Progenitor cell of endocrine pancreas (in vitro differentiated cells): ENCODE measurements at regions not wholly inside any gene's neighbourhood (a gene's known extent, or its start where the extent isn't known, plus 50 kb on each side); places are given as distances from the start of the nearest gene placed in this dataset.
"Not testable (repeated sequence)": the region's sequence is repeated elsewhere in the genome, so short reads cannot be mapped to it uniquely, and the experiment has no call there.

Source experiments
- DNase-seq: peaks from one replicate; pipeline ENCODE4 v3.0.0; 2021; ENCODE audit warnings: low spot score; ENCODE audit not compliant: unreplicated experiment
- H3K27ac Mint-ChIP-seq: 2 replicates; pipeline ENCODE4 v1.8.0; 2021; ENCODE audit warnings: mild to moderate bottlenecking, moderate library complexity, mixed read lengths
- H3K27me3 Mint-ChIP-seq: 2 replicates; pipeline ENCODE4 v1.8.0; 2021; ENCODE audit warnings: mixed read lengths
- H3K36me3 Mint-ChIP-seq: 2 replicates; pipeline ENCODE4 v1.8.0; 2022; ENCODE audit warnings: mixed read lengths; ENCODE audit not compliant: insufficient read depth
- H3K4me1 Mint-ChIP-seq: 2 replicates; pipeline ENCODE4 v1.8.0; 2021; ENCODE audit warnings: low read depth, mixed read lengths
- H3K4me3 Mint-ChIP-seq: 2 replicates; pipeline ENCODE4 v1.8.0; 2021; ENCODE audit warnings: low read depth, mild to moderate bottlenecking, moderate library complexity, mixed read lengths
- H3K9me3 Mint-ChIP-seq: 2 replicates; pipeline ENCODE4 v1.8.0; 2021; ENCODE audit warnings: low read depth, mixed read lengths
- TF ChIP-seq, protein P1 (sequence below): fragments of 200-600 bp; sonication (generic); IDR thresholded peaks from one replicate; pipeline ENCODE4 v1.5.0; 2021; ENCODE audit warnings: antibody characterized with exemption, mild to moderate bottlenecking; ENCODE audit not compliant: unreplicated experiment

DNA sequence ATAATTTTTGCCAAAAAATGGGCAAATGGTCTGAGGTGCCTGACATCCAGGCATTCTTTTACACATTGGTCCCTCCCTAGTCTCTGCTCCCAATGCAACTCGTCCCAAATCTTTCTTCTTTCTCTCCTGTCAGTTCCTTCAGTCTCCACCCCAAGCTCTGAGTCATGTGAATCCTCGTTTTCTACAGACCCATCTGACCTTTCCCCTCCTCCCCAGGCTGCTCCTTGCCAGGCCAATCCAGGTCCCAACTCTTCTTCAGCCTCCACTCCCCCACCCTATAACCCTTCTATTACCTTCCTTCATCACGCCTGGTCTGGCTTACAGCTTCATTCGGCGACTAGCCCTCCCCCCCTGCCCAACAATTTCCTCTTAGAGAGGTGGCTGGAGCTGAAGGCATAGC is 55.3 kb downstream of the BBS10 start:
- H3K4me1 Mint-ChIP-seq, H3K27me3 Mint-ChIP-seq, H3K4me3 Mint-ChIP-seq, H3K27ac Mint-ChIP-seq, H3K36me3 Mint-ChIP-seq, DNase-seq, H3K9me3 Mint-ChIP-seq: not testable (repeated sequence)

DNA sequence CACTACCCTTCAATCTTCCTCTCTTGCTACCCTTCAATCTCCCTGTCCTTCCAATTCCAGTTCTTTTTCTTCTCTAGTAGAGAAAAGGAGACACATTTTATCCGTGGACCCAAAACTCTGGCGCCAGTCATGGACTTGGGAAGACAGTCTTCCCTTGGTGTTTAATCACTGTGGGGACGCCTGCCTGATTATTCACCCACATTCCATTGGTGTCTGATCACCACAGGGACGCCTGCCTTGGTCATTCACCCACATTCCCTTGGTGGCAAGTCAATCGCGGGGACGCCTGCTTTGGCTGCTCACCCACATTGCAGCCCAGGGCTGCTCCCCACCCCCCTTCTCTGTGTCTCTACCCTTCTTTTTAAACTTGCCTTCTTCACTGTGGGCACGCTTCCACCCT is 55.9 kb downstream of the BBS10 start:
- H3K27ac Mint-ChIP-seq, H3K4me1 Mint-ChIP-seq, H3K36me3 Mint-ChIP-seq, H3K27me3 Mint-ChIP-seq, H3K9me3 Mint-ChIP-seq, DNase-seq, H3K4me3 Mint-ChIP-seq: not testable (repeated sequence)

DNA sequence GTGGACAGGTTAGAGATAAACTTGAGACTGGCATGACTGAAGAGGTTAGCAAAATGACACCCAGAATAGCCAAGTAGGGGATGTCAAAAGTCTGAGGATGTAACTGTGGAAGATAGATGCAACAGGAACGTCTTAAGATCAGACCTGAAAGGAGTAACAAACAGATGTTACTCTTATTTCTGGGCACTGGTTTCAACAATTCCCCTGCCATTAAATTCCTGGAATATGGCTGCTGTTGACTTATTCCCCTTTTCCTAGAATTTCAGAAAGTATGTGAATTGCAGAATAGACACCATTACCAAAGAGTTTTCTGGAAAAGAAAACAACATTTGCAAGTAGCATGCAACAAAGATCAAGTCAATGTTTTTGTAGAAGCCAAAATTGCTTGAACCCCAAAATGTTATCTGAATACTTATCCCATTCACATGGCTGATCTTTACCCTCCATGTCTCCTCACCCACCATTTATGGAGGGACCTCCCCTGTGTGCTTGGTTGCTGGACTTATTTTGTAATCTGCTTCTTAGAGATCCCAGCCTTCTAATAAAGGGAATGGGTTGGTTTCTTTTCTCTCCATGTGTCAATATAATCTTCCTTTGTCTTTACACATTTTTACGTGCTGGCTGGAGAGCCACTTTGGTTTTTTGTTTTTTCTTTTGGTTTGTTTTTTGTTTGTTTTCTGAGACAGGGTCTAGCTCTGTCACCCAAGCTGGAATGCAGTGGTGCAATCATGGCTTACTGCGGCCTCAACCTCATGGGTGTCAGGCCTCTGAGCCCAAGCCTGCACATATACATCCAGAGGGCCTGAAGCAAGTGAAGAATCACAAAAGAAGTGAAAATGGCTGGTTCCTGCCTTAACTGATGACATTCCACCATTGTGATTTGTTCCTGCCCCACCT is 57.0 kb downstream of the BBS10 start:
- H3K4me3 Mint-ChIP-seq: no peak overlapping the region
- no peaks in the 10 kb centered on the region for H3K27me3 Mint-ChIP-seq
- no peak overlapping the region for H3K27ac Mint-ChIP-seq
- H3K4me1 Mint-ChIP-seq: no peaks in the 10 kb centered on the region
- TF ChIP-seq, protein P1, sequence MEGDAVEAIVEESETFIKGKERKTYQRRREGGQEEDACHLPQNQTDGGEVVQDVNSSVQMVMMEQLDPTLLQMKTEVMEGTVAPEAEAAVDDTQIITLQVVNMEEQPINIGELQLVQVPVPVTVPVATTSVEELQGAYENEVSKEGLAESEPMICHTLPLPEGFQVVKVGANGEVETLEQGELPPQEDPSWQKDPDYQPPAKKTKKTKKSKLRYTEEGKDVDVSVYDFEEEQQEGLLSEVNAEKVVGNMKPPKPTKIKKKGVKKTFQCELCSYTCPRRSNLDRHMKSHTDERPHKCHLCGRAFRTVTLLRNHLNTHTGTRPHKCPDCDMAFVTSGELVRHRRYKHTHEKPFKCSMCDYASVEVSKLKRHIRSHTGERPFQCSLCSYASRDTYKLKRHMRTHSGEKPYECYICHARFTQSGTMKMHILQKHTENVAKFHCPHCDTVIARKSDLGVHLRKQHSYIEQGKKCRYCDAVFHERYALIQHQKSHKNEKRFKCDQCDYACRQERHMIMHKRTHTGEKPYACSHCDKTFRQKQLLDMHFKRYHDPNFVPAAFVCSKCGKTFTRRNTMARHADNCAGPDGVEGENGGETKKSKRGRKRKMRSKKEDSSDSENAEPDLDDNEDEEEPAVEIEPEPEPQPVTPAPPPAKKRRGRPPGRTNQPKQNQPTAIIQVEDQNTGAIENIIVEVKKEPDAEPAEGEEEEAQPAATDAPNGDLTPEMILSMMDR: no peak
- DNase-seq: no peak
- peaks cover 7% of the 10 kb centered on the region for H3K9me3 Mint-ChIP-seq
- no peaks in the 10 kb centered on the region for H3K36me3 Mint-ChIP-seq

DNA sequence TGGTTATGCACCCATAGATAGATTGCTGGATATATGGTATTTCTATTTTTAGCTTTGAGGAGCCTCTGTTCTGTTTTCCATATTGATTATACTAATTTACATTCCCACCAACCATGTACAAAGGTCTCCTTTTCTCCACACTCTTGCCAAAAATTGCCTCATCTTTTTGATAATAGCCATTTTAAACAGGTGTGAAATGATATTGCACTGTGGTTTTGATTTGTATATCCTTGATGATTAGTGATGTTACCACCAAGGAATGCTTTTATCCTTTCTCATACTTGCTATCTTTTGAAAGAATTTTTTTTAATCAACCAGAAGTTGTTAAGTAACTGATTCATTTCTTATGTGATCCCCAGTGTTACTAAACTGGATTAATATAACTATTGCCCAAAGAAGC is 60.0 kb downstream of the BBS10 start:
- Mint-ChIP-seq H3K27me3 (no peaks in the 10 kb centered on the region), H3K9me3 (peaks cover 4% of the 10 kb centered on the region), H3K27ac (no peak overlapping the region), H3K4me3 (no peak overlapping the region), H3K36me3 (no peaks in the 10 kb centered on the region), H3K4me1 (peaks cover 5% of the 10 kb centered on the region)
- no peak for DNase-seq
- TF ChIP-seq, protein P1: no peak

DNA sequence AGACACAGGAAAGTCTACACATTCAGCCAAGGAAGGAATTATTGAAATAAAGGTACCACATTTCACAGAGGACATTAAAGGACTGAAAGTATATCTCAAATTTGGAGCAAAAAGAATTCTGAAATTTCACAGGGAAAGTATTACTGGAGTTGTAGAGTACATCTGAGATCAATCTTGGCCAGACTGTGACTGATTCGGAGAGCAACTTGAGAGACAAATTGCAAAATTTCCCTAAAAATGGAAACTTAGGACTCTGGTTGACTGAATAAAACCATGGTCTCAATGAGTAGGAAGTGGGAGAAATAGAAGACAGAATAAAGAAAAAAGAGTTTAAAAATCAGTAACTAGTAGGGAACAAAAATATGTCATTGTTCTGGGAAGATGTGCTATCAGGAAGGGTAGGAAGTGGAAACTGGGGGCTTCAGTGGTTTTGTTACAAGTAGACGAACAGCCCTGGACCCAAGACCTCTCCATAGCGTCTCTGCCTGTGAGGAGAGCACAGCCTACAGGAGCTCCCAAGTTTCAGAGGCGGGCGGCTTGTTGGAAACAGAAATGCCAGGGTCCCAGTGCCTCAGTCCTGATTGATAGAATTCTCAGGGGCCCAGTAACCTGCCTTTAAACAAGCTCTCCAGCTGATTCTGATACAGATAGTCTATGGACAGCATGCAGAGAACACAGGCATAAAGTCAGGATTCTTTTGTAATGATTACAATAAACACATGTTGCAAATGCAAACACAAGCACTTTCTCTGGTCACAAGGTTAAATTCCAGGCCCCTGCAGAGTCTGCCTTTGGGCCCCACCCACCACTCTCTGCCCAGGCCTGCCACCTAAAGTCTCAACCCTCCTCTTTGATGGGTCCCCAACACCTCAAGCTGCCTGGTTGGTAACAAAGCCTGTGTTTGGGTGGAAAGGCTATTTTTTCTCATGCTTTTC is 63.1 kb downstream of the BBS10 start:
- DNase-seq: no peak
- H3K27me3 Mint-ChIP-seq: no peaks in the 10 kb centered on the region
- H3K27ac Mint-ChIP-seq: no peak overlapping the region
- H3K4me1 Mint-ChIP-seq: peaks cover 5% of the 10 kb centered on the region
- TF ChIP-seq, protein P1: no peak
- H3K4me3 Mint-ChIP-seq: no peak overlapping the region
- no peaks in the 10 kb centered on the region for H3K9me3 Mint-ChIP-seq
- H3K36me3 Mint-ChIP-seq: no peaks in the 10 kb centered on the region

DNA sequence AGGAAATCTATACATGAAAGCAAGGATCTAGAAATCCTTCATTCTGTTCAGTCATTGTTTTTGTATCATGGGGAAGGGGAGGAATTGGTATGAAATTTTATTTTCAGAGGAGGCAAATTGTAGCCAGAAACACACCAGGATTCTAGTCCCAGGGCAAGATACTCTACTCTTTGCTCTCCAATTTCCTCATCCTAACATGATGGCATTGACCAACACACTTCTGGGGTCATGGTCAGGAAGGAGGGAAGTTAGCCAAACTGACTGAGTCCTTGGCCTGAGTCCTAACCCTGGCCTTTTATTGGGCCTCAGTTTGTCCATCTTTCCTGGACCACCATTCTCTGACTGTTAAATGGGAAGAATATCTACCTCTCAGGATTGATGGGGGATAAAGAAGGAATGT is 65.5 kb downstream of the BBS10 start:
- TF ChIP-seq, protein P1: no peak
- peaks cover 5% of the 10 kb centered on the region for H3K4me1 Mint-ChIP-seq
- no peaks in the 10 kb centered on the region for H3K36me3 Mint-ChIP-seq
- no peaks in the 10 kb centered on the region for H3K27me3 Mint-ChIP-seq
- no peak overlapping the region for H3K27ac Mint-ChIP-seq
- DNase-seq: no peak
- no peaks in the 10 kb centered on the region for H3K9me3 Mint-ChIP-seq
- H3K4me3 Mint-ChIP-seq: no peak overlapping the region
